Hepatocyte (in vitro differentiated cells): ENCODE measurements at regions not wholly inside any gene's neighbourhood (a gene's known extent, or its start where the extent isn't known, plus 50 kb on each side); places are given as distances from the start of the nearest gene placed in this dataset.

Experiments used
- DNase-seq: peaks from one replicate; pipeline ENCODE4 v3.0.0-alpha.2; 2016; ENCODE audit warnings: low spot score
- H2AFZ ChIP-seq: fragments of 200-600 bp; sonication (generic); 2 replicates; pipeline ENCODE4 v1.6.0; 2016; ENCODE audit warnings: antibody characterized with exemption, mild to moderate bottlenecking
- H3K27ac ChIP-seq: fragments of 200-600 bp; sonication (generic); 2 replicates; pipeline ENCODE4 v1.5.1; 2016; ENCODE audit warnings: mild to moderate bottlenecking
- H3K27me3 ChIP-seq: fragments of 200-600 bp; sonication (generic); 2 replicates; pipeline ENCODE4 v1.6.1; 2016
- H3K36me3 ChIP-seq: fragments of 200-600 bp; sonication (generic); replicated peaks from 2 replicates; pipeline ENCODE4 v1.5.1; 2016; ENCODE audit warnings: low read depth; ENCODE audit not compliant: insufficient read depth
- H3K4me1 ChIP-seq: fragments of 200-600 bp; sonication (generic); 2 replicates; pipeline ENCODE4 v1.5.1; 2016; ENCODE audit warnings: mild to moderate bottlenecking, moderate library complexity; ENCODE audit not compliant: insufficient read depth
- H3K4me2 ChIP-seq: fragments of 200-600 bp; sonication (generic); 2 replicates; pipeline ENCODE4 v1.6.0; 2016
- H3K4me3 ChIP-seq: fragments of 200-600 bp; sonication (generic); 2 replicates; pipeline ENCODE4 v1.5.1; 2016; ENCODE audit warnings: mild to moderate bottlenecking
- H3K79me2 ChIP-seq: fragments of 200-600 bp; sonication (generic); 2 replicates; pipeline ENCODE4 v1.6.0; 2017; ENCODE audit warnings: mild to moderate bottlenecking
- H3K9me2 ChIP-seq: fragments of 200-600 bp; sonication (generic); replicated peaks from 2 replicates; pipeline ENCODE4 v1.6.0; 2017; ENCODE audit warnings: mild to moderate bottlenecking; ENCODE audit not compliant: insufficient read depth
- H3K9me3 ChIP-seq: fragments of 200-600 bp; sonication (generic); 2 replicates; pipeline ENCODE4 v1.5.1; 2016; ENCODE audit warnings: low read depth, mild to moderate bottlenecking
- H4K20me1 ChIP-seq: fragments of 200-600 bp; sonication (generic); 2 replicates; pipeline ENCODE4 v1.6.0; 2016; ENCODE audit warnings: mild to moderate bottlenecking; ENCODE audit not compliant: insufficient read depth, poor library complexity, severe bottlenecking
- CTCF ChIP-seq: fragments of 200-600 bp; sonication (generic); IDR thresholded peaks from 2 replicates; pipeline ENCODE4 v1.5.1; 2016; ENCODE audit warnings: antibody characterized with exemption, mild to moderate bottlenecking; ENCODE audit not compliant: poor library complexity
- EZH2 ChIP-seq: fragments of 200-600 bp; sonication (generic); IDR thresholded peaks from 2 replicates; pipeline ENCODE4 v1.6.1; 2016; ENCODE audit warnings: antibody characterized with exemption, mild to moderate bottlenecking, borderline replicate concordance
- EZH2phosphoT487 ChIP-seq: fragments of 200-600 bp; sonication (generic); IDR thresholded peaks from one replicate; pipeline ENCODE4 v1.6.1; 2018; ENCODE audit warnings: antibody characterized with exemption, mild to moderate bottlenecking, low read depth, moderate library complexity; ENCODE audit not compliant: unreplicated experiment, severe bottlenecking
- WGBS: methylation state at CpG from one replicate; pipeline ENCODE4 v1.1.6; 2016; ENCODE audit warnings: low lambda C conversion rate; ENCODE audit errors: missing lambda C conversion rate; 5-methylcytosine and 5-hydroxymethylcytosine counted together

DNA sequence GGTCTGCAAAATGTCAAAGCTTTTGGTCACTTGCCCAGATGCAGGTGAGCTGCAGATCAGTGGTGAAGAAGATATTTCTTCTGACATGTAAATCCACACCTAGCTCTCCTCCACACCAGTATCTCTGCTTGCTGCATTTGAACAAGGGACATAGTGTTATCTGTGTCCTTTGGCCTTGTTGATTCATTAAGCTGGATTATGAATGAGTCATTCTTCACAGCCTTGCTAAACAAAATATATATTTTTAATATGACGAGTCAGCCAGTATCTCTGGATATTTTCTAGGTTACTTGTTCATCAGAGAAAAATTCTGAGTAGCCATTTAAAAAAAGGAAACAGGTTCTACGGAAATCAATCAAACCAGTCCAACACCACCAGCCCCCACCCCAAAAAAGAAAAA lies 190.6 kb upstream of the ADAMTS9 start:
- Histone ChIP-seq H4K20me1 (no peaks in the 10 kb centered on the region), H3K4me2 (no peak overlapping the region), H3K9me3 (no peaks in the 10 kb centered on the region), H3K4me3 (no peak overlapping the region), H3K27ac (peak overlapping the region; percentile 3), H3K9me2 (no peaks in the 10 kb centered on the region), H3K36me3 (no peaks in the 10 kb centered on the region), H2AFZ (no peak overlapping the region), H3K79me2 (no peaks in the 10 kb centered on the region), H3K27me3 (no peaks in the 10 kb centered on the region), H3K4me1 (peaks cover 8% of the 10 kb centered on the region)
- 75% methylated on average over 2 of the region's 2 CpGs for WGBS
- no peak for TF ChIP-seq EZH2
- TF ChIP-seq CTCF = no peak
- TF ChIP-seq EZH2phosphoT487 = no peak
- DNase-seq = peak; percentile 28

GRCh38 chr3:64873400-64873799 lies 185.6 kb upstream of the ADAMTS9 start:
- H3K27me3 ChIP-seq = no peaks in the 10 kb centered on the region
- H3K4me3 ChIP-seq = no peak overlapping the region
- no peak for DNase-seq
- H3K27ac ChIP-seq = no peak overlapping the region
- no peaks in the 10 kb centered on the region for H4K20me1 ChIP-seq
- H3K79me2 ChIP-seq = no peaks in the 10 kb centered on the region
- no peaks in the 10 kb centered on the region for H3K36me3 ChIP-seq
- no peaks in the 10 kb centered on the region for H3K9me2 ChIP-seq
- peaks cover 8% of the 10 kb centered on the region for H3K4me1 ChIP-seq
- no peak overlapping the region for H3K4me2 ChIP-seq
- H3K9me3 ChIP-seq = no peaks in the 10 kb centered on the region
- WGBS = 55% methylated on average over 1 of the region's 1 CpG
- H2AFZ ChIP-seq = no peak overlapping the region
- no peak for TF ChIP-seq CTCF
- no peak for TF ChIP-seq EZH2phosphoT487
- no peak for TF ChIP-seq EZH2

DNA sequence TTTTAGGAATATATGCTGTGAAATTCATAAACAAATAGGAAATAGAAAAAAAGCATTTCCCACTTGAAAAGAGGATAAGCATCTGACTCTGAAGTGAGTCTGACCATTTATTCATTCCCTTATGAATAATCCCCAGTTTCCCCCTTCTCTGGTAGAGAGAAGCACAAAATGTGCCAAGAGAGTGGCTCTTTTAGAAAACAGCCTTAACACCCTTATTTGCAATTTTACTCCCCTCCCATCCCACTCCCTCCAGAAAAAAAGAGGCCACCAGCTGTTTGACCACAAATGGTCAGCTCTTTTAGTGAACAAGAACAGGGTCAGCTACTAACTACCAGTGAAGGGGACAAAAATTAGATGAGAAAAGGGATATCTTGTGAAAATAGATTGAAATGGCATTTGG lies 184.5 kb upstream of the ADAMTS9 start:
- no peaks in the 10 kb centered on the region for H3K9me2 ChIP-seq
- H3K9me3 ChIP-seq = no peaks in the 10 kb centered on the region
- no peak overlapping the region for H3K4me2 ChIP-seq
- no peaks in the 10 kb centered on the region for H4K20me1 ChIP-seq
- no peak overlapping the region for H3K4me3 ChIP-seq
- no peak overlapping the region for H3K27ac ChIP-seq
- no peaks in the 10 kb centered on the region for H3K4me1 ChIP-seq
- DNase-seq = no peak
- TF ChIP-seq EZH2phosphoT487 = no peak
- no peak for TF ChIP-seq CTCF
- TF ChIP-seq EZH2 = no peak
- H3K27me3 ChIP-seq = no peaks in the 10 kb centered on the region
- H3K79me2 ChIP-seq = no peaks in the 10 kb centered on the region
- H2AFZ ChIP-seq = no peak overlapping the region
- H3K36me3 ChIP-seq = no peaks in the 10 kb centered on the region

DNA sequence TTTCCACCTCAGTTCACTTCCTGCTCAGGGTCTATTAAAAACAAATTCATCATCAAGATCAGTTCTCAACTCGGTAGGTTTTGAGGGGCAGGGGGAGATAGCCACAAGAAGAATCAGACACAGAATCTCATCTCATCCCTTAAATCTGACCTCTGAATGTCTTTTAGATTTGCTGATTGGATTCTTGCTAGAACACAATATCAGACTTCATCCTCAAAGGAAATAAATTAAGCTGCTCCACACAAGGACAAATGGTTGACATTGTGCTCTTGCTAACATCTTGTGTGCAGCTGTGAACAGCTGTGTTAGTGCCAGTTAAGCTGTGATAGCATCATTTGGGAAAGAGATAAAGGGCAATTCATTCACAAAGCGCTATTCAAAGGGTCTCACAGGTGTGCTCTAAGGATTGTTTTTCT lies 184.0 kb upstream of the ADAMTS9 start:
- no peaks in the 10 kb centered on the region for H3K79me2 ChIP-seq
- H3K9me3 ChIP-seq = no peaks in the 10 kb centered on the region
- DNase-seq = no peak
- no peaks in the 10 kb centered on the region for H3K27me3 ChIP-seq
- TF ChIP-seq CTCF (no peak), EZH2phosphoT487 (no peak), EZH2 (no peak)
- no peaks in the 10 kb centered on the region for H3K36me3 ChIP-seq
- H4K20me1 ChIP-seq = no peaks in the 10 kb centered on the region
- H3K4me1 ChIP-seq = no peaks in the 10 kb centered on the region
- H3K9me2 ChIP-seq = no peaks in the 10 kb centered on the region
- no peak overlapping the region for H2AFZ ChIP-seq
- no peak overlapping the region for H3K4me2 ChIP-seq
- no peak overlapping the region for H3K27ac ChIP-seq
- 68% methylated on average over 2 of the region's 2 CpGs for WGBS
- no peak overlapping the region for H3K4me3 ChIP-seq
